T-helper 2 cell treated with Interferon-gamma antibody and Interleukin-4, amounts not matched to agents 100 ng/mL and 5 ng/mL, for 36 hours (primary cell): ENCODE measurements at regions not wholly inside any gene's neighbourhood (a gene's known extent, or its start where the extent isn't known, plus 50 kb on each side); places are given as distances from the start of the nearest gene placed in this dataset.

ENCODE experiments used
- intact Hi-C: fragments of 100-400 bp; cut with micrococcal nuclease; formaldehyde crosslinking; loops from one replicate; pipeline ENCODE4 v1.15.1; 2023

- intact Hi-C loops, result no loop called here
Observed at GRCh38 chr9:106634641-106635040, 228.3 kb upstream of the ZNF462 start.

DNA sequence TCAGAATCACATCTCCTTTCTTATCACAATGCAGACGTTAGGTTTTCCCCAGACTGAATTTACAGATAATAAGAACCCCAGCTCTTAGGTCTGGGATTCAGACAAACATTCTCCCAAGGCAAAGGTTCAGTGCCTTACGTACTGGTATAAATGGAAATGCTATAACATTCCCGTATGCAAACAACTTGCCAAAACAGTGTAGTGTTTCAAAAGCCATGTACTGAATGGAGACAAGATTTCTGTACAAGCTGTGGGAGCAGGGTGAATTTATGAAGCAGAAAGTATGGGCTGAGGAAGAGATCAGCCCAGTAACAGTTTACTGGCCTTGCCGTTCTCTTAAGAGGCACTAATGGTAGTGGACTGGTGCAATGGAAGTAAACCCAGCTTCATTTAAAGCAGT, 225.5 kb upstream of the ZNF462 start:
- intact Hi-C loops, result no loop called here

DNA sequence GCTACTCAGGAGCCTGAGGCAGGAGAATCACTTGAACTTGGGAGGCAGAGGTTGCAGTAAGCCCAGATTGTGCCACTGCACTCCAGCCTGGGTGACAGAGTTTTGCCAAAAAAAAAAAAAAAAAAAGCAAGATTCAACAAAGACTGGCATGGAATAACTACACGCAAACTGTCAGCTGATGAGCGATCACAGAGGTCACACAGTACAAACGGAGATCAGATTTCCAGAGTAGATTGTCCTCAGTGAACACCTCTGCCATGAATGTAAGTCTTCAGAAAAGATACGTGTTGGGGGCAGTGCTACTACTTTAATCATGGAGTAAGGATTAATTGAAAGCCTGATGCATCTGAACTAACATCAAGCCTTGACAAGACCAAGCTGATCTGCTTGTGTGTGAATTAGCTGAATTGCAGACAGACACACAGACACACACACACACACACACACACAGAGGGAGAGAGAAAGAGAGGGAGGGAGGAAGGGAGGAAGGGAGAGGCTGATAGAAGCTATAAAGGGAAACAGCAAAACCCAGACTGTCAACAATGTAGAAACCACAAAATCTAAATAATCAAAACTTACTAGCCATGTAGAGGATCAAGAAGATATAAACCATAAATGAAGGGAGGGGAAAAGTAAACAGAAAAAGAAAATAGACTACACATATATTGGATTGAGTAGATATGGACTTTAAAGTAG, 222.9 kb upstream of the ZNF462 start:
- intact Hi-C loops, result no loop called here

- intact Hi-C loops, result no loop called here
Observed at GRCh38 chr9:106643211-106643930, 219.6 kb upstream of the ZNF462 start.

DNA sequence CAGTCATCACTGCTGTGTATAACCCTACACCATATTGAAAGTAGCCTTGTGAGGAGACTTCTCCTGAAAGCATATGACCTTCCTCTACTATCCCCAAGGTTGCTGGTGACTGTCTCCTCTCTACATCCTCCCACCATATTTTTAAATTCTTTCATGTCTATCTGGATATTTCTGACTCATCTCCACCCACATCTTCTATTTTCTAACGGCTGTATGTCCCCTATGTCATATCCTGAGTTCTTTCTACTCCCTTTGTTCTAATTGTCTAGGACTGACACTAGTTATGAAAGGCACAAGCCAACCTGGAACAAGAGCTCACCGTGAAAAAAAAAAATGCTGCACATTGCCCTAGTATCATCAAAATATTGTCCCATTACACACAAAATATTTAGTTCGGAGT, 218.3 kb upstream of the ZNF462 start:
- intact Hi-C loops, result no loop called here

- intact Hi-C loops, result no loop called here
Observed at GRCh38 chr9:106648799-106649198, 214.2 kb upstream of the ZNF462 start.

DNA sequence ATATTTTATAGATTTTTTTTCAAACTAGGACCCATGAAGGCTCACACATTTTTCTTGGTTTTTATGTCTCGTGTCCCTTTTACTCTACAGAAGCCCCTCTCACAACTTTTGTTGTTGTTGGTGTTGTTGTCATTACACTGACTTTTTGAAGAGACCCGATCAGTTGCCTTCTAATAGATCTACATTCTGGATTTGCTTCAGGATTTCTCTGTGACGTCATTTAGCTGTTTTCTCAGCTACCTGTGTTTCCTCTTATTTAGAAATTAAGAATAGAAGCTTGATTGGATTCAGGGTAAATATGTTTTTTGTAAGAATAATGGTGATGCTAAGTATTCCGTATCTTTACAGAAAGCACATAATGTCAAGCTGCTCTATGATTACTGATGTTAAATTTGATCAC, 213.3 kb upstream of the ZNF462 start:
- intact Hi-C loops, result no loop called here

DNA sequence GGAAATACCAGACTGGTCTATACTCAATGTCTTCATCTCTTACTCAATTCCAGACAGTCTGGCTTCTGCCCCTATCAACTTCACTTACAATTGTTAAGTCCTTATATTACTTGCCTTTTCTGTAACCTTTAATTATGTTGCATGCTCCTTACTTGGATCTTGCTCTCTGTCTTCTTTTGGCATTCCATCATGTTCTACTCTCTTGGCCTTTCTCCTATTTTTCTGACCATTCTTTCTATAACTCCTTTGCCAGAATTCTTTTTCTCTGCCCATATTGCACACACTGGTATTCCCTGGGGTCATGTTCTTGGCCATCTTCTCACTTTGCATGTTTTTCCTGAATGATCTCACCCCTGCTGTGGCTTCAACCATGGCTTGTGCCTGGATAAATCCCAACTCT, 209.8 kb upstream of the ZNF462 start:
- intact Hi-C loops, result no loop called here

DNA sequence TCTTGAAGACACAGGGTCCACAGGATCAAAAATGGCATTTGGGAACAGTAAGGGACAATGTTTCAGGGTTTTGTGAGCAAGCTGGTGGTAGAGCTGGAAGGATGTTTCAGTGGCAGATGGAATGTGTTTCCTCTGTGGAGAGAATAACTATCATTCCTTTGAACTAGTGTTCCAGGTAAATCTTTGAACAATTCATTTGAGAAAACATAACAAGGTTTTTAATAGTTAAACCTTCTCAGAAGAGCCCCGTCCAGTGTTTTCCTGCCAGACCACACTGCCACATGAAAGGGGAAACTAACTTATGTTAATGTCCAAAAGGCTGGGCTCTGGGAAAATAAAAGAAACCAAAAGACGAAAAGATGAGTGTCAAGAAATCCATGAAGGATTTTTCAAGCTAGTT, 207.0 kb upstream of the ZNF462 start:
- intact Hi-C loops, result no loop called here

DNA sequence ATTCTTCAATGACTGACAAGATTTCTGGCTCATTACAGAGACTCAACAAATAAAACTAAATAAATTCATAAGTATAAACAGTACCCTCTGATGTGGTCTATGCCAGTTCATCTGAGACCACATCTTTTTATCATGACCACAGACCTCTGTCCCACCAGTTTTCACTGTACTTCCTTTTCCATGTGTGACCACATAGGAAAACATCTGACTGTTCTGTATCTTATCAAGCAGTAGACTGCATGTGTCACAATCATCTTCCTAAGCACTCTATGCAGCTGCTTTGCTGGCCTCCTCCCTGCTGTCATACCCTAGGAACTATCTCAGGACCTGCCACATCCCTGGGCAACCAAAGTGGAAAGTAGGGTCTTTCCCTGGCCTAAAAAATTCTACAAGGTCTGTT, 205.0 kb upstream of the ZNF462 start:
- intact Hi-C loops, result no loop called here

- intact Hi-C loops, result no loop called here
Observed at GRCh38 chr9:106668534-106668933, 194.4 kb upstream of the ZNF462 start.

GRCh38 chr9:106669835-106670234, 193.1 kb upstream of the ZNF462 start:
- intact Hi-C loops, result no loop called here

DNA sequence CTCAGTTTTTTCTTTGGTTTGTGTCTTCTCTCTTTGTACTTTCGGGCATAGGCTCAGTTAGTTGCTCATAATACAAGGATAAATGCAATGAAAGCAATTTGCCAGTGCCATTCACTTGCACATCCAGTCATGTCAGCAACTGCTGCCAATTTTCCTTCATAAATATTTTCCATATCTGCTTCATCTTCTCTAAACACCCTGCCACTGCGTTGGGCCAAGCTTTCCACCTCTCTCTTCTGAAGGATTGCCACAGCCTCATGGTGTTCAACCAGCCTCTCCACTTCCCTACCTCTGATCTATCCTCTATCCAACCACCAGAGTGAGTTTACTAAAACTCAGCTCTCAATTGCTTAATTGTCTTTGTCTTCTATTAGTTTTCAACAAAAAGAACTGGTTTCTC, 192.5 kb upstream of the ZNF462 start:
- intact Hi-C loops, result no loop called here

GRCh38 chr9:106675780-106676179, 187.2 kb upstream of the ZNF462 start:
- intact Hi-C loops, result no loop called here

DNA sequence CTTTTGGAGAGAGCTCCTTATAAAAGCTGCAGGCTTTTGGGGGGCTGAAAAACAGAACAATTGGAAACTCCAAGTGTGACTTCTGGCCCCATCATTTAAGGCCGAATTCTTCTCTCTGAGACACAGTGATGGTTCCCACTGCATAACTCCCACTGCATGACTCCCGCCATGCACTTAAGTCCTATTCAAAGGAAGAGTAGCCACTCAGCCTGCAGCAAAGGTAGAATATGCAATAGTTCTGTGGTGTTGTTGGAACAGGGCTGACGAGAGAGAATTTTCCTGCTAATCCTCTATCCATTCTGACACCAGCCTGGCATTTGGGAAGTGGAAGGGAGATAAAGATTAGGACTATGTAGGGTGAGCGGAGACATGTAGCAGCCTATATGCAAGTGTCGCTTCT, 185.6 kb upstream of the ZNF462 start:
- intact Hi-C loops, result no loop called here

- intact Hi-C loops, result no loop called here
Observed at GRCh38 chr9:106677830-106678229, 185.1 kb upstream of the ZNF462 start.

DNA sequence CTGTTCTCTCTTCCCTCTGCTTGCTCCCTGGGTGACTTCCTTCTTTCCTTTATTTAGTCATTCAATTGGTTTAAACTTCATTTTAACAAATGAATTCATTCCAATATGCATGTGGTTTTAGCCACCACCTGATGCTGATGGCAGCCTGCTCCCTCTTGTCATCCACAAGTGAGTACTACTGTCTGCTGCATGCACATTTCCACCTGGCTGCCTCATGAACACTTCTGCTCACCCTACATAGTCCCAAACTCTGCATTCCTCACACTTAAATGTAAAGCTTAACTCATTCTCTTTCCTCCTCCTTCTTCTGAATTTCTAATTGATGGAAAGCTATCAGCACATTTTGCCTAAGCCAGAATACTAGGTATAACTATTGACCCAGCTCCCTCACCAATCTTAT, 184.7 kb upstream of the ZNF462 start:
- intact Hi-C loops, result no loop called here

- intact Hi-C loops, result no loop called here
Observed at GRCh38 chr9:106682420-106682819, 180.5 kb upstream of the ZNF462 start.

DNA sequence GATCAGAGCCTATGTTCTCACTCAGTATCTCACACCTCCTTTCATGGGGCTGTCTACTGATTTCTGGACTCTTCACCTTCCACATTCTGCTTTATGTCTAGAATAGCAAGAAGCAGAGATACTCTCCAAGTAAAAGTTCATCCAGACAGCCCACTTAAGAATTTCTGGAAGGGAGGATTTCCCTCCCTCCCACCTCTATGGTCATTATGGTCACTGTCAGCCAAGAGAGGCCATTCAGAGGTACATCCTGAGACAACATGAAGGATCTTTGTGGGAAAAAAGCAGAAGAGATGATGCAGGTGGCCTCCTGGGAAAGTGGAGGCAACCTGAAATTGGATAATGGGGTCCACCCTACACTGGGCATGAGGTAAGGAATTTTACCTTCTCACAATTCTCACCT, 179.5 kb upstream of the ZNF462 start:
- intact Hi-C loops, result no loop called here

DNA sequence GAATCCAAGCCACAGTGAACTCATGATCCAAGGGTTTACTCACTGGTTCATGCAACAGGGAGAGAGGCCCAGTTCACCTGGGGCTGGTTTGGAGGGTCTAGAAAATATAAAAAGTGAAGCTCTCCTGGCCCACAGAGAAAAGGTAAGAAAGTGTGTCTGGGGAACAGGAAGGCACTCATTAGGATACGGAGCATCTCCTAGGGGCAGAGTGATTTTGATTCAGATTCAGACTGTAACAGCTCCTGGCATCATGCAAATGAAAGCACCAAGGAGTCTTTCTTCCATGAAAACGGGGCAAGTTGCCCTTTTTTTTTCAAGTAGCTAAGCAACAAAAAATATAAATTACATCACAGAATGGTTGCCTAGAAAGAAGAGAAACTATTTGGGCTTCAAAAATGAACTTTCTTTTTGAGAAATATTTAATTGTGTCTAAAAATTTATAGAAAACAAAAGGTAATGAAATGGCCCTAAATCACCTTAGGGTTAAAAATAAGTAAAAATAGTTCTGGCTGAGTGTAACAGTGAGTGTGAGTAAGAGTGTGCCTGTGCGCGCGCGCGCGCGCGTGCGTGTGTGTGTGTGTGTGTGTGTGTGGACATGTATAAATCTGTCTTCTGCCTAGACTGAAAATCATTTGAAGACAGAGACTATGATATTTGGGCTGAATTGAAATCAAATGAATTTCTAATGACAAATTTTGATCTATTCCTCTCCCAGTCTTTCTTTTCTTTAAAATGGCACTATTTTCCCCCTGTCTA, 177.8 kb upstream of the ZNF462 start:
- intact Hi-C loops, result no loop called here

GRCh38 chr9:106689089-106689488, 173.9 kb upstream of the ZNF462 start:
- intact Hi-C loops, result no loop called here

DNA sequence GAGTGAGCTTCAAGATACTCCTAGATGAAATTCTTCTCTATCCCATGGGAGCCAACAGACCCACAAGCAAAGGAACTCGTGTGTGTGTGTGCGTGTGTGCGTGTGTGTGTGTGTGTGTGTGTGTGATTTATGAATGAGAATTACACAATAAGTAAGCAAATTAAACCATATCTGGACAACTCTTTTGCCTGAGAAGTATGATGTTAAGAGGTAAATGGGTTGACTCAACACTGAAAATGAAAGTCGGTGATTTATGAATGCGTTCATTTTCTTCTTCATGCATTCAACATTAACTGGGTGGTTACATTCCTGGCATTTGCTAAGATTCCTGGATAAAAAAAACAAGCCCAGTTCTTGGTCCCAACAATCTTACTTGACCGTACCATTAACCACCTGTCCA, 171.3 kb upstream of the ZNF462 start:
- intact Hi-C loops, result no loop called here

DNA sequence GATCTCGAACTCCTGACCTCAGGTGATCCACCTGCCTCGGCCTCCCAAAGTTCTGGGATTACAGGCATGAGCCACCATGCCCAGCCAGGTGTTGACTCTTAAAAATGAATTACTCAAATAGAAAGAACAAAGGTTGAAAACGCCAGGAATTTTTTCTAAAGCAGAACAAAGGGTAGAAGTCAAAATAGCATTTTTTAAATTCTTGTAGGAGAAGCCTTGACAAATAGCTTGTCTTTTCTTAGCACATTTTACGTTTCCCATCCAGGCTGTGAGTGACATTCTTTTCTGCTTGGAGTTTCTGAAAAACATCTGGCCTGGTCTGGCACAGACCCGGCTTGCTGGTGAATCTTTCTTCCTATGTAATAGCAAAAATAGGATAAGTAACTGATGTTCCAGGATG, 169.4 kb upstream of the ZNF462 start:
- intact Hi-C loops, result no loop called here
